ENCODE measurements at regions not wholly inside any gene's neighbourhood (a gene's known extent, or its start where the extent isn't known, plus 50 kb on each side); places are given as distances from the start of the nearest gene placed in this dataset.
A peak's percentile ranks its signal among the peaks of the same experiment; 100 is the strongest.

GRCh38 chr2:109694190-109694589 lies 80.0 kb downstream of the SOWAHC start:
- Histone ChIP-seq H3K27me3 (no peaks in the 10 kb centered on the region), H3K27ac (no peak overlapping the region), H3K4me3 (no peak overlapping the region), H3K36me3 (no peaks in the 10 kb centered on the region), H3K4me1 (peaks cover 54% of the 10 kb centered on the region), H3K9me3 (no peaks in the 10 kb centered on the region)
- DNase-seq (ENCODE audit: extremely low spot score in 2 of 2), result no peak
- intact Hi-C loops (cut with DNase I), result no loop called here
- TF ChIP-seq POLR2A (IDR thresholded peaks at IDR 0.05) (no peak), POLR2AphosphoS5 (IDR thresholded peaks at IDR 0.05; ENCODE audit: insufficient read depth in 1 of 2, low read depth in 1 of 2) (peak in 1 of 2 donors; percentile 15)

- TF ChIP-seq POLR2AphosphoS5 (IDR thresholded peaks at IDR 0.05; ENCODE audit: insufficient read depth in 1 of 2, low read depth in 1 of 2) (no peak), POLR2A (IDR thresholded peaks at IDR 0.05) (no peak)
- TF ChIP-seq, protein P1, sequence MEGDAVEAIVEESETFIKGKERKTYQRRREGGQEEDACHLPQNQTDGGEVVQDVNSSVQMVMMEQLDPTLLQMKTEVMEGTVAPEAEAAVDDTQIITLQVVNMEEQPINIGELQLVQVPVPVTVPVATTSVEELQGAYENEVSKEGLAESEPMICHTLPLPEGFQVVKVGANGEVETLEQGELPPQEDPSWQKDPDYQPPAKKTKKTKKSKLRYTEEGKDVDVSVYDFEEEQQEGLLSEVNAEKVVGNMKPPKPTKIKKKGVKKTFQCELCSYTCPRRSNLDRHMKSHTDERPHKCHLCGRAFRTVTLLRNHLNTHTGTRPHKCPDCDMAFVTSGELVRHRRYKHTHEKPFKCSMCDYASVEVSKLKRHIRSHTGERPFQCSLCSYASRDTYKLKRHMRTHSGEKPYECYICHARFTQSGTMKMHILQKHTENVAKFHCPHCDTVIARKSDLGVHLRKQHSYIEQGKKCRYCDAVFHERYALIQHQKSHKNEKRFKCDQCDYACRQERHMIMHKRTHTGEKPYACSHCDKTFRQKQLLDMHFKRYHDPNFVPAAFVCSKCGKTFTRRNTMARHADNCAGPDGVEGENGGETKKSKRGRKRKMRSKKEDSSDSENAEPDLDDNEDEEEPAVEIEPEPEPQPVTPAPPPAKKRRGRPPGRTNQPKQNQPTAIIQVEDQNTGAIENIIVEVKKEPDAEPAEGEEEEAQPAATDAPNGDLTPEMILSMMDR (IDR thresholded peaks at IDR 0.05), result no peak
- H3K36me3 ChIP-seq, result no peaks in the 10 kb centered on the region
- no peaks in the 10 kb centered on the region for H3K9me3 ChIP-seq
- peak overlapping the region; percentile 11 for H3K27ac ChIP-seq
- peaks cover 46% of the 10 kb centered on the region for H3K4me1 ChIP-seq
- no peaks in the 10 kb centered on the region for H3K27me3 ChIP-seq
- intact Hi-C loops (cut with DNase I), result no loop called here
- no peak overlapping the region for H3K4me3 ChIP-seq
- no peak for DNase-seq (ENCODE audit: extremely low spot score in 2 of 2)
Observed at GRCh38 chr2:109695290-109695689, 81.1 kb downstream of the SOWAHC start.

GRCh38 chr2:109699646-109700045 lies 85.5 kb downstream of the SOWAHC start:
- Histone ChIP-seq H3K27me3 (no peaks in the 10 kb centered on the region), H3K9me3 (no peaks in the 10 kb centered on the region), H3K4me3 (no peak overlapping the region), H3K4me1 (peaks cover 20% of the 10 kb centered on the region), H3K27ac (no peak overlapping the region), H3K36me3 (no peaks in the 10 kb centered on the region)
- DNase-seq (ENCODE audit: extremely low spot score in 2 of 2), result no peak
- TF ChIP-seq POLR2A (IDR thresholded peaks at IDR 0.05) (no peak), POLR2AphosphoS5 (IDR thresholded peaks at IDR 0.05; ENCODE audit: insufficient read depth in 1 of 2, low read depth in 1 of 2) (no peak)
- TF ChIP-seq, protein P1 (IDR thresholded peaks at IDR 0.05), result no peak
- intact Hi-C loops (cut with DNase I), result loop anchor here (5.0 kb wide), 1 partner anchor 1312 kb away; no protein-coding TSS in a partner anchor

DNA sequence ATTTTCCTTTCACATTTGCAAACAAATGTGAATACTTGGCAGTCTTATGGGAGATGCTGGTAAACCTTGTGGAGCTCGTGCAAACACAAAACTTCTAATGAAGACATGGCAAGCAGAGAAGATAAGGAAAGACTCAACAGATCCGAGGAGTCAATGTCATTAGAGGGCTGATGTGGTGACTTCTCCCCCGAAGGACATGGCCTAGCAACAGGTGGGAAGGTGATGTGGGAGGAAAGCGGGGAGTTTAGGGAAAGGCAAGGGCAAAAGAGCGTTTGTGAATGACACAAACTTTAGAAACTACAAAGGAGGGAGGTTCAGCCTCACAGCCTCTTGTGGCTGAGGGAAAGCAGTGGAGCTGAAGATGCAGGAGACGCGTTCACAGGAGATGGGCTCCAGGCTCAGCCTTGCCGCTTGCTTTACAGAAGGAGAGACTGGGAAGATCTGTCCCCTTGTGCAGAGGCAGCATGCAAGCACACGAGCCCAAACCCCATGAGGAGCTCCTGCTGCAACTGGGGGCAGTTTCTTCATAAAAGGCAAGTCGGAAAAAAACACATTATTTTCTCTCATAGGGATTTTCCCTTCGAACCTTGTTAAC lies 86.6 kb downstream of the SOWAHC start:
- H3K36me3 ChIP-seq, result no peaks in the 10 kb centered on the region
- intact Hi-C loops (cut with DNase I), result loop anchor here (5.0 kb wide), 1 partner anchor 1313 kb away; no protein-coding TSS in a partner anchor
- no peaks in the 10 kb centered on the region for H3K9me3 ChIP-seq
- H3K4me3 ChIP-seq, result no peak overlapping the region
- peaks cover 17% of the 10 kb centered on the region for H3K4me1 ChIP-seq
- no peak overlapping the region for H3K27ac ChIP-seq
- H3K27me3 ChIP-seq, result no peaks in the 10 kb centered on the region
- no peak for DNase-seq (ENCODE audit: extremely low spot score in 2 of 2)
- TF ChIP-seq, protein P1 (IDR thresholded peaks at IDR 0.05), result no peak
- TF ChIP-seq POLR2AphosphoS5 (IDR thresholded peaks at IDR 0.05; ENCODE audit: insufficient read depth in 1 of 2, low read depth in 1 of 2), result no peak
- TF ChIP-seq POLR2A (IDR thresholded peaks at IDR 0.05), result no peak

GRCh38 chr2:109701362-109701761 lies 87.2 kb downstream of the SOWAHC start:
- Histone ChIP-seq H3K27me3 (no peaks in the 10 kb centered on the region), H3K4me3 (no peak overlapping the region), H3K27ac (peak overlapping the region; percentile 44), H3K4me1 (peaks cover 17% of the 10 kb centered on the region), H3K36me3 (no peaks in the 10 kb centered on the region), H3K9me3 (no peaks in the 10 kb centered on the region)
- TF ChIP-seq, protein P1 (IDR thresholded peaks at IDR 0.05), result no peak
- TF ChIP-seq POLR2A (IDR thresholded peaks at IDR 0.05) (no peak), POLR2AphosphoS5 (IDR thresholded peaks at IDR 0.05; ENCODE audit: insufficient read depth in 1 of 2, low read depth in 1 of 2) (no peak)
- intact Hi-C loops (cut with DNase I), result loop anchor here (5.0 kb wide), 1 partner anchor 1314 kb away; no protein-coding TSS in a partner anchor
- DNase-seq (ENCODE audit: extremely low spot score in 2 of 2), result no peak

Measured in vagina (tissue), 2 donors.